HG02885 (cell line): ENCODE measurements at regions not wholly inside any gene's neighbourhood (a gene's known extent, or its start where the extent isn't known, plus 50 kb on each side); places are given as distances from the start of the nearest gene placed in this dataset.
"Not testable (repeated sequence)": the region's sequence is repeated elsewhere in the genome, so short reads cannot be mapped to it uniquely, and the experiment has no call there.

Source experiments
- ATAC-seq: cut with Tn5 transposase; IDR thresholded peaks from one replicate; pipeline ENCODE4 v1.9.1; 2021; ENCODE audit warnings: mild to moderate bottlenecking; ENCODE audit not compliant: unreplicated experiment, poor library complexity

DNA sequence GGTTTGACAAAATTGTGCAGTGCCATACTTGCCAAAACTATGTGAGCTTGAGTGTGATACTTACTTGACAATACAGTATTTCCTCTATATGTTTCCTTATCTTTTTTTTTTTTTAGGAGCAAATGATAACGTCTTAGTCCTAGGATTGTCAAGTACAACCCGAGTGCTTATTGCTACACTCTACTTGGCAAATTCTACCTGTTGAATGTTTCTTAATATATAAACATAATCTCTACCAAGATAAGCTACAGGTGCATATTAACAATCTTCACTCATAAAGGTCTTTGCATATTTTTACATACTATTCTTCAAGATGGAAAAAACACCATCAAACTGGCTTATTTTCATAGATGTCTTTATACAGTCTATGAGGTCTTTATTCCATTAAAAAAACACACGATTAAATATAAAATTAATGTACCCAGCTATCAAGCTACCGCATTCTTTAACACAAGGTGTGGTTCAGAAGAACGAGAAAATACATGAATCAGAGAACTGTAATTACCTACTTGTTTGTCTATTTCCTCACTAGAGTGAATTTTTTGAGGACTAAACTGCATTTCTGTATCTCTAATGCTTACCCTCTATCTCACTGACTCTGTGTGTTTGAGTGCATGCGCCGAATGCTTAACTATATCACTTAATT is 76.1 kb upstream of the PDSS1 start:
- ATAC-seq, result no peak

GRCh38 chr10:26621889-26622711 is 75.4 kb upstream of the PDSS1 start:
- peak; percentile 69 for ATAC-seq

- no peak for ATAC-seq
Observed at GRCh38 chr10:26622891-26623290, 74.6 kb upstream of the PDSS1 start.

- ATAC-seq, result no peak
Observed at GRCh38 chr10:26624006-26624405, 73.5 kb upstream of the PDSS1 start.

DNA sequence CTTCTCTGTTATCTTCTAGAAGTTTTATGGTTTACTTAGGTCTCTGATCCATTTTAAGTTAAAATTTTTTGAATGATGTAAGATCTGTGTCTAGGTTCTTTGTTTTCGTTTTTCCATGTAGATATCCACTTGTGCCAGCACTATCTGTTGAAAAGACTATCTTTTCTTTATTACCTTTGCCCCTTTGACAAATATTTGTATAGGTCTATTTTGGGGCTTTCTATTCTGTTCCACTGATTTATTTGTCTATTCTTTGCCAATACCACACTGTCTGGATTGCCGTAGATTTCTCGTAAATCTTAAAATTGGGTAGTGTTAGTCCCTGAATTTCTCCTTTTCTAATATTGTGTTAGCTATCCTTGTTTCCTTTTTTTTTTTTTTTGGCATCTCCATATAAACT is 71.4 kb upstream of the PDSS1 start:
- ATAC-seq, result no peak

- ATAC-seq, result no peak
Observed at GRCh38 chr10:26627324-26627723, 70.2 kb upstream of the PDSS1 start.

DNA sequence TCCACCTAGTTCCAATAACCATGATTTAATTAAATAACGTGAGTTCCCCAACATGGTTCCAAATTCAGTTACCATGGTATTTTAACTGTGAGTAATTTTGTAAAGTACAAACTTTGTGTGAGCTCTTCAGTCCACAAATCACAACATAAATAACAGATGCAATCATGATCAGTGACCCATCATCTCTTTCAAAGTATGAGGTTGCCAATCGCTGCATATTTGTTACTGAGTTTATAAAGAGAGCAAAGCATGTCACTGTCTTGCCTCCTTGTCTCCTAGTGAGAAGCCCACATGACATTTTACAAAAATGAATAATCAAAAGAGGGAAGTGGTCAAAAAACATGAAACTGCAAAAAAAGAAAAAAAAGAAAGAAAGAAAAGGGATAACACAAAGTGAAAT is 69.1 kb upstream of the PDSS1 start:
- ATAC-seq, result peak; percentile 84

DNA sequence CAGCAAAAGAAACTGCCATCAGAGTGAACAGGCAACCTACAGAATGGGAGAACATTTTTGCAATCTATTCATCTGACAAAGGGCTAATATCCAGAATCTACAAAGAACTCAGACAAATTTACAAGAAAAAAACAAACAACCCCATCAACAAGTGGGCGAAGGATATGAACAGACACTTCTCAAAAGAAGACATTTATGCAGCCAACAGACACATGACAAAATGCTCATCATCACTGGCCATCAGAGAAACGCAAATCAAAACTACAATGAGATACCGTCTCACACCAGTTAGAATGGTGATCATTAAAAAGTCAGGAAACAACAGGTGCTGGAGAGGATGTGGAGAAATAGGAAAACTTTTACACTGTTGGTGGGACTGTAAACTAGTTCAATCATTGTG is 65.3 kb upstream of the PDSS1 start:
- ATAC-seq, result not testable (repeated sequence)

DNA sequence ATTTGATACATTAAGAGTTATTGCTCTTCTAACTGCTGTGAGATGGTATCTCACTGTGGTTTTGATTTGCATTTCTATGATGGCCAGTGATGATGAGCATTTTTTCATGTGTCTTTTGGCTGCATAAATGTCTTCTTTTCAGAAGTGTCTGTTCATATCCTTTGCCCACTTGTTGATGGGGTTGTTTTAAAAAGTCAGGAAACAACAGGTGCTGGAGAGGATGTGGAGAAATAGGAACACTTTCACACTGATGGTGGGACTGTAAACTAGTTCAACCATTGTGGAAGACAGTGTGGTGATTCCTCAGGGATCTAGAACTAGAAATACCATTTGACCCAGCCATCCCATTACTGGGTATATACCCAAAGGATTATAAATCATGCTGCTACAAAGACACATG is 63.4 kb upstream of the PDSS1 start:
- ATAC-seq, result not testable (repeated sequence)

- no peak for ATAC-seq
Observed at GRCh38 chr10:26637521-26638275, 59.8 kb upstream of the PDSS1 start.

GRCh38 chr10:26640391-26640790 is 57.1 kb upstream of the PDSS1 start:
- no peak for ATAC-seq

- no peak for ATAC-seq
Observed at GRCh38 chr10:26642896-26643653, 54.4 kb upstream of the PDSS1 start.

DNA sequence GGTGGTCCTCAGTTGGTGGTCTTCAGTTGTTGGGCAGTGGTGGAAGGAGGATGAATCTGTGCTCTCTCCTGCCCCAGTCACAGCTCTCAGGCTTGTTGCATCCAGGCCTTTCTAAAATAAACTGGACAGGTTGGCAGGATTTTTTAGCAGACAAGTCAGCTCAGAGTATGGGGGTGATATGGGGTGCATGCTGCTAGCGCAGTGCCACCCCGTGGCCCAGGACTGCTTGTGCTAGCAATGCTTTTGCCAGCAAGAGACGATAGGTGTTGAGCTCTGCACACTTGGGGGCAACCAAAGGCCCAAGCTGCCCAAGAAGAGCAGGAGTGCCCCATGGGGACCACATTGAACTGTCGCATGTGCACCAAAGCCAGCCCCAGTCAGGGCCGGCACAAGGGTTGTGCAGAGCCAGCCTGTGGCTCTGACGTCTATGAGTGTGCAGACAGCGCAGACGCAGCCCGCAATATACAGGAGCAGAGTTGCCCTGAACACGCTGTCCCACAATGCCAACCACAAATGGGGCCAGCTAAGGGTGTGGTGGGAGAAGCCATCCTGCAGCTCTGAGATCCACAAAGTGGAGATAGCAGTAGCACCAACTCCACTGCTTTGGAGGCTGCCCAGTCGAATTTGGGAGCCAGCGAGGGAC is 49.8 kb upstream of the PDSS1 start:
- ATAC-seq, result no peak
